Psoas muscle (tissue), 7 donors: ENCODE measurements at regions not wholly inside any gene's neighbourhood (a gene's known extent, or its start where the extent isn't known, plus 50 kb on each side); places are given as distances from the start of the nearest gene placed in this dataset.

Experiments
- ATAC-seq, 4 donors: fragments of 200-7000 bp; cut with Tn5 transposase; one replicate each; pipeline ENCODE4 v1.9.1; 2020; ENCODE audit warnings: moderate library complexity in 3 of 4, mild to moderate bottlenecking in 2 of 4
- DNase-seq, 2 donors: peaks; one replicate each; pipeline ENCODE4 v3.0.0-alpha.2; 2020
- H3K27ac ChIP-seq: fragments of 200-600 bp; one replicate; pipeline ENCODE4 v1.8.0; 2022
- H3K27me3 ChIP-seq, 3 donors: fragments of 200-600 bp in 1 of 3; one replicate each; pipeline versions ENCODE4 v1.6.1 to v1.8.0; 2013 to 2022; ENCODE audit warnings: low read length in 2 of 3, mild to moderate bottlenecking in 2 of 3, moderate library complexity in 1 of 3; ENCODE audit not compliant: insufficient read depth in 3 of 3
- H3K36me3 ChIP-seq, 2 donors: fragments of 200-600 bp in 1 of 2; one replicate each; pipeline versions ENCODE4 v1.6.1 to v1.8.0; 2013 to 2022; ENCODE audit warnings: low read depth in 1 of 2, mild to moderate bottlenecking in 1 of 2, moderate library complexity in 1 of 2; ENCODE audit not compliant: insufficient read depth in 1 of 2
- H3K4me1 ChIP-seq: fragments of 200-600 bp; one replicate; pipeline ENCODE4 v1.8.0; 2022
- H3K4me3 ChIP-seq: fragments of 200-600 bp; one replicate; pipeline ENCODE4 v1.8.0; 2022; ENCODE audit warnings: mild to moderate bottlenecking
- H3K9me3 ChIP-seq: fragments of 200-600 bp; one replicate; pipeline ENCODE4 v1.8.0; 2022
- CTCF ChIP-seq: fragments of 200-600 bp; IDR thresholded peaks from one replicate; pipeline ENCODE4 v1.8.0; 2022; ENCODE audit warnings: antibody characterized with exemption
- WGBS, 3 donors: extraction: QIAGEN DNeasy Blood & Tissue Kit; methylation state at CpG; one replicate each; pipeline versions ENCODE4 v1.1.6 to v1.1.7; 2013; 5-methylcytosine and 5-hydroxymethylcytosine counted together
- intact Hi-C, 2 donors: fragments of 100-400 bp; cut with DNase I; formaldehyde crosslinking; loops; one replicate each; pipeline versions ENCODE4 v1.11.0 to v1.14.2; 2022
- donor health status: healthy with polysubstance abuse.
- donor health status: DM: no; HTN: no; CAD: no; lungs with moderate emphysema.
- donor health status: Bipolar disorder and iron deficiency.
- donor health status: healthy.
- donor health status: DM: yes; HTN: yes; CAD: no.
- donor health status: DM: no; HTN: no; CAD: no.
- donor health status: DM: yes; HTN: yes; CAD: no.

GRCh38 chr9:115442054-115442453 lies 324.1 kb upstream of the TNC start:
- ATAC-seq = no peak
- intact Hi-C loops = no loop called here
- no peak for TF ChIP-seq CTCF

GRCh38 chr9:115443890-115444289 lies 325.9 kb upstream of the TNC start:
- intact Hi-C loops = no loop called here
- WGBS, 3 donors = 96 to 97% (median 97%) methylated on average over 2 of the region's 2 CpGs

More at GRCh38 chr9:115442054-115442453, 324.1 kb upstream of the TNC start:
- WGBS, 3 donors = 60 to 67% (median 62%) methylated on average over 4 of the region's 4 CpGs
- Histone ChIP-seq H3K27me3 (no peaks in the 10 kb centered on the region), H3K4me3 (no peak overlapping the region), H3K36me3 (no peaks in the 10 kb centered on the region), H3K27ac (no peak overlapping the region), H3K4me1 (no peaks in the 10 kb centered on the region), H3K9me3 (no peaks in the 10 kb centered on the region)
- DNase-seq = no peak

DNA sequence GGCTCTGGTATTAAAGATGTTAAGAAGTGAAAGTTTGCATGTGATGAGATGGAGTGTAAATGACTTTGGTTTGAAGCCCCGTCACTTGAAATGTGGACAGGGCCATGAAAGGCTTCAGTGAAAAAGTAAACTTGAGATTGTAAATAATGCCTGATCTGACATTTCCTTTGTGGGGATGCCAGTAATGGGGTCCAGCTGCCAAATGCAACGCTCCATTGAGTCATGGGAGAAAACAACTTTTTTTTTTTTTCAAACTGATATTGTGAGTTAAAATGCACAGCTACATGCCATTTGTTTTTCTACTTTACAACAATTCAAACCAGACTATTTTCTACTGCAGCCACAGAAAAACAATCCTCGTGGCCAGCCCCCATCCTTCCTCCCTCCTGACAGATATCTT lies 327.0 kb upstream of the TNC start:
- no peaks in the 10 kb centered on the region for H3K9me3 ChIP-seq
- H3K4me3 ChIP-seq = no peak overlapping the region
- H3K36me3 ChIP-seq = no peaks in the 10 kb centered on the region
- H3K27me3 ChIP-seq = no peaks in the 10 kb centered on the region
- 13 to 20% (median 13%) methylated on average over 3 of the region's 3 CpGs for WGBS, 3 donors
- ATAC-seq = no peak
- DNase-seq = no peak
- no peak for TF ChIP-seq CTCF
- no peak overlapping the region for H3K27ac ChIP-seq
- H3K4me1 ChIP-seq = no peaks in the 10 kb centered on the region
- intact Hi-C loops = no loop called here

More at GRCh38 chr9:115443890-115444289, 325.9 kb upstream of the TNC start:
- Histone ChIP-seq H3K36me3 (no peaks in the 10 kb centered on the region), H3K9me3 (no peaks in the 10 kb centered on the region), H3K4me3 (no peak overlapping the region), H3K4me1 (no peaks in the 10 kb centered on the region), H3K27me3 (no peaks in the 10 kb centered on the region), H3K27ac (no peak overlapping the region)
- ATAC-seq (no peak), DNase-seq (no peak)
- TF ChIP-seq CTCF = no peak

DNA sequence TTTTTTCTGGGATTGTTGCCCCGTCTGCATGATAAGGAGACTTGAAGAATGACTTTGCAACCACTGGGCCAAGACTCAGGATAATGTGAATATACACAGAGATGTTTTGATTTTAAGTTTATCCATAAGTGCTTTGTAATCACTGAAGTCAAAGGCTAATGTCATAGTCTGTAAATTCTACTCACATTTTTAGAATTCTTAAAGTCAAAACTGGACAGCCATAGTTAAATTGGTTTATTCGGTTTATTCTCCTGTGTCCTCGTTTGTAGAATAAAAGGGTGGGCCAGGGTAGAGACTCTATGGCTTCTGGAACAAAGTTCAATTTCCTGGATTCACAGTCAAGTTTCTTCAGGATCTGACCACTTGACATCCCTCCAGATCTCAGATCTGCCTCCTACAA lies 327.7 kb upstream of the TNC start:
- H3K4me3 ChIP-seq = no peak overlapping the region
- H3K27me3 ChIP-seq = no peaks in the 10 kb centered on the region
- intact Hi-C loops = no loop called here
- no peaks in the 10 kb centered on the region for H3K9me3 ChIP-seq
- no peaks in the 10 kb centered on the region for H3K36me3 ChIP-seq
- no peak for TF ChIP-seq CTCF
- no peak for DNase-seq
- no peaks in the 10 kb centered on the region for H3K4me1 ChIP-seq
- WGBS, 3 donors = 36 to 43% (median 37%) methylated on average over 3 of the region's 3 CpGs
- ATAC-seq = no peak
- no peak overlapping the region for H3K27ac ChIP-seq

GRCh38 chr9:115456515-115456914 lies 338.6 kb upstream of the TNC start:
- no peak for TF ChIP-seq CTCF
- no peak overlapping the region for H3K27ac ChIP-seq
- H3K27me3 ChIP-seq = no peaks in the 10 kb centered on the region
- no peaks in the 10 kb centered on the region for H3K9me3 ChIP-seq
- no peaks in the 10 kb centered on the region for H3K4me1 ChIP-seq
- no peaks in the 10 kb centered on the region for H3K36me3 ChIP-seq
- DNase-seq (no peak), ATAC-seq (no peak)
- no peak overlapping the region for H3K4me3 ChIP-seq
- intact Hi-C loops = no loop called here
